HCT116 (cell line): ENCODE measurements at regions not wholly inside any gene's neighbourhood (a gene's known extent, or its start where the extent isn't known, plus 50 kb on each side); places are given as distances from the start of the nearest gene placed in this dataset.

Source experiments
- EGR1 ChIP-seq: IDR thresholded peaks from 2 replicates; pipeline ENCODE4 v1.6.1; 2012; ENCODE audit warnings: low read depth
- ELF1 ChIP-seq: IDR thresholded peaks from 2 replicates; pipeline ENCODE4 v1.6.1; 2012; ENCODE audit warnings: low read depth, borderline replicate concordance
- EZH2 ChIP-seq: fragments of 200-600 bp; sonication (generic); IDR thresholded peaks from 2 replicates; pipeline ENCODE4 v1.6.1; 2017; ENCODE audit warnings: antibody characterized with exemption, mixed run types
- FOSL1 ChIP-seq: IDR thresholded peaks from 2 replicates; pipeline ENCODE4 v1.6.1; 2012; ENCODE audit warnings: low read depth
- JUND ChIP-seq: IDR thresholded peaks from 2 replicates; pipeline ENCODE4 v1.6.1; 2012
- POLR2A ChIP-seq: IDR thresholded peaks from 2 replicates; pipeline ENCODE4 v1.7.0; 2011; ENCODE audit warnings: borderline replicate concordance; ENCODE audit not compliant: insufficient read depth, insufficient read length; ENCODE audit errors: extremely low read depth
- POLR2AphosphoS5 ChIP-seq: IDR thresholded peaks from 2 replicates; pipeline ENCODE4 v1.6.1; 2011; ENCODE audit warnings: mild to moderate bottlenecking, low read depth, low read length, moderate library complexity
- RAD21 ChIP-seq: IDR thresholded peaks from 2 replicates; pipeline ENCODE4 v1.6.1; 2012; ENCODE audit warnings: low read depth, mild to moderate bottlenecking
- TF ChIP-seq, protein P1 (sequence below), 3 experiments: fragments of 200-600 bp in 1 of 3; sonication (generic) in 1 of 3; IDR thresholded peaks in 2 of 3; conservative IDR thresholded peaks in 1 of 3; 2 replicates each; pipeline ENCODE4 v1.5.1; 2012 to 2017; ENCODE audit warnings: low read depth in 2 of 3, low read length in 2 of 3, antibody characterized with exemption in 1 of 3, borderline replicate concordance in 1 of 3, control low read depth in 1 of 3, mild to moderate bottlenecking in 1 of 3, mixed read lengths in 1 of 3, mixed run types in 1 of 3, moderate library complexity in 1 of 3; ENCODE audit not compliant: insufficient read depth in 1 of 3

DNA sequence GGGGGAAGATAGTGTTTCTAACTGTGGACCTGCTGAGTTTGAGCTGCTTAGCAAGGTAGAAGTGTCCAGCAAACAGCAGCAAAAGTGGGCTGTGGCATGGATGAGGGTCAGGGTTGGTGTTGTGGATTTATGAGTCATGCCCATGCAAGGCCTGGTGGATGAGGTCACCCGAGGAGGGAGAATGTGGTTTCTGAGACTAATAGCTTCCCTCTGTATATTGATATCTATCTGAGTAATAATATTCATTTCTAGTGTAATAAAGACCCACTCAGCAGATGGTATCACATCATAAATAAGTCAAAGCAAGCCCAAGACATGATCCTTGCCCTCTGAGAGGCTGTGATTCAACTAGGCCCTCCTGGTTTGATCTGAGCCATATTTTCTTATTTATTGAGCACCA lies 597.8 kb upstream of the CLINT1 start:
- no peak for TF ChIP-seq JUND
- TF ChIP-seq, protein P1, sequence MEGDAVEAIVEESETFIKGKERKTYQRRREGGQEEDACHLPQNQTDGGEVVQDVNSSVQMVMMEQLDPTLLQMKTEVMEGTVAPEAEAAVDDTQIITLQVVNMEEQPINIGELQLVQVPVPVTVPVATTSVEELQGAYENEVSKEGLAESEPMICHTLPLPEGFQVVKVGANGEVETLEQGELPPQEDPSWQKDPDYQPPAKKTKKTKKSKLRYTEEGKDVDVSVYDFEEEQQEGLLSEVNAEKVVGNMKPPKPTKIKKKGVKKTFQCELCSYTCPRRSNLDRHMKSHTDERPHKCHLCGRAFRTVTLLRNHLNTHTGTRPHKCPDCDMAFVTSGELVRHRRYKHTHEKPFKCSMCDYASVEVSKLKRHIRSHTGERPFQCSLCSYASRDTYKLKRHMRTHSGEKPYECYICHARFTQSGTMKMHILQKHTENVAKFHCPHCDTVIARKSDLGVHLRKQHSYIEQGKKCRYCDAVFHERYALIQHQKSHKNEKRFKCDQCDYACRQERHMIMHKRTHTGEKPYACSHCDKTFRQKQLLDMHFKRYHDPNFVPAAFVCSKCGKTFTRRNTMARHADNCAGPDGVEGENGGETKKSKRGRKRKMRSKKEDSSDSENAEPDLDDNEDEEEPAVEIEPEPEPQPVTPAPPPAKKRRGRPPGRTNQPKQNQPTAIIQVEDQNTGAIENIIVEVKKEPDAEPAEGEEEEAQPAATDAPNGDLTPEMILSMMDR (IDR thresholded peaks at IDR 0.05 in 2 of 3, conservative IDR thresholded peaks at IDR 0.05 in 1 of 3; ENCODE audit: borderline replicate concordance in 1 of 3, insufficient read depth in 1 of 3, low read depth in 2 of 3, low read length in 2 of 3) = no peak
- no peak for TF ChIP-seq POLR2AphosphoS5
- no peak for TF ChIP-seq ELF1
- TF ChIP-seq EGR1 = no peak
- no peak for TF ChIP-seq POLR2A
- TF ChIP-seq FOSL1 = no peak
- no peak for TF ChIP-seq RAD21
- TF ChIP-seq EZH2 = no peak
